Skin epidermis (tissue), 12 donors: ENCODE measurements at regions not wholly inside any gene's neighbourhood (a gene's known extent, or its start where the extent isn't known, plus 50 kb on each side); places are given as distances from the start of the nearest gene placed in this dataset.

Experiments
- H3K27ac ChIP-seq, 21 experiments: fragments of 200-600 bp; sonication (generic) in 11 of 21; one replicate each; pipeline ENCODE4 v1.5.0; 2020; ENCODE audit warnings: mild to moderate bottlenecking in 3 of 21, inconsistent platforms in 2 of 21, moderate library complexity in 2 of 21
- H3K4me3 ChIP-seq, 7 experiments: fragments of 200-600 bp; sonication (generic) in 2 of 7; one replicate each; pipeline ENCODE4 v1.5.0; 2020; ENCODE audit warnings: inconsistent platforms in 2 of 7, mild to moderate bottlenecking in 2 of 7, moderate library complexity in 1 of 7

DNA sequence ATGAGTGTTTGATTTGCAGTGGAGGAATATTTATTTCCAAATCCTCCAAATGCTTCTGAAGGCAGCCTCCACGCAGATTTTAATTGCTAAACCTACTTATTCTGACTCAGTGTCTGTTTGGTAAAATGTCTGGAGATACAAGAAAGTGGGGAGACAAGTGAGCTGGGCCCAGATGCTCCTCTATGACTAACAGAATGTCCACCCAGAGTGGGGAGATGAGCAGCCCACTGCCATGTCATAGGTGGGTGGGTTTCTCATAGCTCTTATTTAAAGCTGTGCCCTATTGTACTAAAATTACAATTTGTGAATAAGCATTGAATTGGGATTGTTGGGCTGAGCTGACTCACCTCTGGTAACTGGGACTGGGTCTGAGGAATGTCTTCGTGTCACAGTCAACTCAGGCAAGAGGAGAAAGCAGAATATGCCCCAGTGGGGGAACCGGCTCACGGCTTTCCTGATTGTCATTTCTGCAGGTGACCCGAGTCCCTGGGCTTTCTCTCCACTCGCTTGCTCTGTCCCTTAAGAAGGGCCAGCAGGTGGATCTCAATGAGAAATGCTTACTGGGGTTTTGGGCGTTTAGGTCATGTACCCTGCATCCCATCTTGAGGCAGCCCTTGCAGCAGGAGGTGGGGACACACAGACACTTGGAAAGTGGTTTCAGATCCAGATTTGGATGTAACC is 116.3 kb upstream of the SPRED2 start:
- H3K27ac ChIP-seq = no peak overlapping the region
- H3K4me3 ChIP-seq = no peak overlapping the region

- H3K4me3 ChIP-seq = no peak overlapping the region
- H3K27ac ChIP-seq = no peak overlapping the region
Measured at GRCh38 chr2:65548064-65548463, 115.7 kb upstream of the SPRED2 start.

DNA sequence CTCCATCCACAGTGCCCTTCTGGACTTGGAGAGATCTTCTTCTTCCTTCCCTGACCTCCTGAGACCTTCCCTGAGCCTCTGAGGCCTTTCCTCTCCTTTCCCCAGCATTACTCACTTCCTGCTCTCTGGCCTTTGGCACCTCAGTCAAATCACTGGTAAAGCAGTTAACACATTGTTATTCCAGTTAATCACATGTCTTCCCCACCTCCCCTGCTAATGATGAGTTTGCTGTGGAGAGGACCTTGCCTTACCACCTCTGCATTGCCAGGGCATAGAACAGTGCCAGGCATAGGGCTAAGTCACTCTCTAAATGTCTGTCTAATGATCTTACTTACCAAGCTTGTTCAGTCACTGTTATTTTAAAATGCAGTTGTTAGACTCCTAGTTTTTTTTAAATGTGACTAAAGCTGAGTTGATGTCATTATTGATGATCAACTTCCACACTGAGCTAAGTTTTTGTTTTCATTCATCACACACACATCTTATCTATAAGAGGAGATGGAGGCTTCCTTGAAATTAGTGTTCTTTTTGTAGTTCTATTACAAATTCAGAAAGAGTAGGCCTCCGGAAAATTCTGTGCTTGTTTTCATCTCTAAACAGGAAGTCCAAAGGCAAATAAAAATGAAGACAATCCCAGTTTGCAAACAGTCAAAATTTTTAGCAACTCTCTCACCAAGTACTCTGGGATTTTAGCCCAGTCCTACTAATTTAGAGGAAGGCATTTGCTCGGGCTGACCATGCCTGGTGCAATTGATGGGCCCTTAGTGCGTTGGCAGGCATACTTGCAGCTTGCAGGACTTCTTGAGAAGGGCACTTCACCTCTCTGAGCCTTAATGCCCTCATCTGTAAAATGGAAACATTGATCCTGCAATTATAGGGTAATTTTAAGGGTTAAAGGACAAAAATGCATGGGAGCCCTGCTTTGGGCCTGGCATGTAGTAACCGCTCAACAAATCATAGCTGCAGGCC is 113.7 kb upstream of the SPRED2 start:
- no peak overlapping the region for H3K4me3 ChIP-seq
- H3K27ac ChIP-seq = peak overlapping the region in 2 of 21 experiments; percentile 16 to 18

GRCh38 chr2:65541773-65542172 is 109.4 kb upstream of the SPRED2 start:
- H3K27ac ChIP-seq = no peak overlapping the region
- no peak overlapping the region for H3K4me3 ChIP-seq

DNA sequence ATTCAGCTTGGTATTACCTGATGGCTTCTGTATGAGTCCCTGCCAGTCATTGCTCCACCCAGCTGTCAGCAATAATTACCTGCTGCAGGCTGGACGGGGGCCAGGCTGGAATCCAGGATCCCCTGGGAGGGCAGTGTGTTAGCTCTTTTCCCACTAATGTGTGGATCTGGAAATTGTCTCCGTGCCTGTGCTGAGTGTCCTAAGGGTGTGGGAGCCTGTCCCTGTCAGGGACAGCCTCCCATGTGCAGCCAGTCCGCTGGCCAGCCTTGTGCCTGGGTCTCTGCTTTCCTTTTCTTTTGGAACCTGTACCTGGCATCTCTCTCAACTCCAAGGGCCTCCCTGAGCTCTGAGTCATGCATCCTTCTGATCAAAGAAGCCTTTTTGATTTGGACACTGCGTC is 107.2 kb upstream of the SPRED2 start:
- Histone ChIP-seq H3K27ac (no peak overlapping the region), H3K4me3 (no peak overlapping the region)

DNA sequence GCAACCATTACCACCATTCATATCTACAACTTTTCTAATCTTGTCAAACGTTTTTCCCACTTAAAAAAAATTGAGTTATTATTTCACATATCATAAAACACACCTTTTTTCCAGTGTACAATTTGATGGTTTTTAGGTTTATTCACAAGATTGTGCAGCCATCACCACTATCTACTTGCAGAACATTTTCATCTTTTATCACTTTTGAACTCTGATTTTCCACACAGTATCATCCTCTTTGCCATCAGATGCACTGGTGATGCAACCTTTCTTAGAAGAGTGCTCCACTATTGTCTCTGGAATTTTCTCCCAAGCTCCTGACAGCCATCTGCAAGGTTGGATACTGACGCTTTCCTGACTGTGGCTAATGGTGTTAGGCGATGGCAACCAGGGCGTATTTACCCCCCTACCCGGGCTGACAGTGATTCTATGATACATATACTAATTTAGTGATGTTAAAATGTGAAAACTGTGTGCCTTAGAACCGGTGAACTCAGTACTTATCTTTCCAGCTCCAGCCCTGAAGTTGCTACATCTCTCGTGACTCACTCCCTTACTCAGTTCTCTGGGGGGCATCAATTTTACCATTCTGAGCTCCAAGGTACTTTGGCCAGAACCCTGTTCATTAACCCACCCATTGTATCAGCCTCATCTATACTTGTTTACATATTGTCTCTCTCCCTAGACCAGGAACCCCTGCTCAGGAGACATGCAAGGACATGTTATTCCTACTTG is 105.4 kb upstream of the SPRED2 start:
- Histone ChIP-seq H3K27ac (no peak overlapping the region), H3K4me3 (no peak overlapping the region)

DNA sequence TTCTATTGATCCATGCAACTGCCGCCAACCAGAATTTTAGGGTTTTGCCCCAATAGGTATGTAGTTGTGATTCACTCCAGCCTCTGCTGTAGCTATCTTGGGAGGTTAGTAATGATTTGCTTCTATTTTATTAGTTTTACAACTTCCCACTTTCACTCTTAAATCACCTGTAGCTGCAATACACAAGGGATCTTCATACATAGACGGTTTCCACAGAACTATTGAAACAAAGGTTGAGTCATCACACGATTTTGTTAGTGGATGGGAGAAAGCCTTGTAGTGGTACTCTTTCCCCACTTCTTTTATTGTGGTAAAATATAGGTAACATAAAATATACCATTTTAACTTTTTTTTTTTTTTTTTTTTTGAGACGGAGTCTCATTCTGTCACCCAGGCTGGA is 104.2 kb upstream of the SPRED2 start:
- H3K4me3 ChIP-seq = no peak overlapping the region

GRCh38 chr2:65532937-65533336 is 100.5 kb upstream of the SPRED2 start:
- Histone ChIP-seq H3K4me3 (no peak overlapping the region), H3K27ac (no peak overlapping the region)

More for the DNA sequence above, 104.2 kb upstream of the SPRED2 start:
- no peak overlapping the region for H3K27ac ChIP-seq

GRCh38 chr2:65532326-65532725 is 99.9 kb upstream of the SPRED2 start:
- Histone ChIP-seq H3K4me3 (no peak overlapping the region), H3K27ac (no peak overlapping the region)

GRCh38 chr2:65530547-65531320 is 98.3 kb upstream of the SPRED2 start:
- Histone ChIP-seq H3K4me3 (no peak overlapping the region), H3K27ac (no peak overlapping the region)

DNA sequence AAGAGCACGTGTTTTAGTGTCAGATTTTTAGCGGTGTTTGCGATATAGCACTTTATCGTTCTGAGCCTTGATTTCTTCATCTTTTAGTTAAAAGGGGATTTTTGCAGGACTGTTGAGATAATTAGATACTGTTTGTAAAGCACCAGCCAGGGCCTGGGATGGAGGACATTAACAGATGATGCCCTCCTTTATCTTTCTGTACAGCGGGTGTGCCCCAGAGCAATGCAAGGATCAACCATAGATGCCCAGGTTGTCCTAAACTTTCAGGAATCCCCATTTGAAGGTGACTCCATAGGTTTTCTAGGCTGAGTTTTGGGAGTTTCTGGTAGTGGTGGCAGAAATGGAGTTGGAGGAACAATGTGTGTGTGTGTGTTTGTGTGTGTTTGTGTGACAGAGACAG is 97.0 kb upstream of the SPRED2 start:
- no peak overlapping the region for H3K4me3 ChIP-seq

DNA sequence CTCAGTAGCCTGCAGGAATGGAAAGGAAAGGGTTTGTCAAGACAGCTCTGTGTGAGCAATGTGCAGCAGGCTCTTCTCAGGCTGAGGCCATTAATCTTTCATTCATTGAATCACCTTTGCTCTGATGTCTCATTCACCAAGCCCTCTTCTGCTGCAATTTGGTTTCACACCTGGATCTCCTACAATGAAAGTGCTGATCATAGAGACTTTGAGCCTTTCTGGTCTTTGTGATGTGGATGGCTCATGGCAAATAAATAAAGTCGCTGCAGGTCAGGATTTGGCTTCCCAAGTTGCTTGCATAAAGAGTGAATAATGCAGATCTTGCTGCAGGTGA is 95.8 kb upstream of the SPRED2 start:
- H3K4me3 ChIP-seq = no peak overlapping the region

More for the DNA sequence above, 97.0 kb upstream of the SPRED2 start:
- no peak overlapping the region for H3K27ac ChIP-seq

GRCh38 chr2:65527451-65528240 is 95.2 kb upstream of the SPRED2 start:
- Histone ChIP-seq H3K27ac (no peak overlapping the region), H3K4me3 (no peak overlapping the region)

More for the DNA sequence above, 95.8 kb upstream of the SPRED2 start:
- H3K27ac ChIP-seq = no peak overlapping the region

DNA sequence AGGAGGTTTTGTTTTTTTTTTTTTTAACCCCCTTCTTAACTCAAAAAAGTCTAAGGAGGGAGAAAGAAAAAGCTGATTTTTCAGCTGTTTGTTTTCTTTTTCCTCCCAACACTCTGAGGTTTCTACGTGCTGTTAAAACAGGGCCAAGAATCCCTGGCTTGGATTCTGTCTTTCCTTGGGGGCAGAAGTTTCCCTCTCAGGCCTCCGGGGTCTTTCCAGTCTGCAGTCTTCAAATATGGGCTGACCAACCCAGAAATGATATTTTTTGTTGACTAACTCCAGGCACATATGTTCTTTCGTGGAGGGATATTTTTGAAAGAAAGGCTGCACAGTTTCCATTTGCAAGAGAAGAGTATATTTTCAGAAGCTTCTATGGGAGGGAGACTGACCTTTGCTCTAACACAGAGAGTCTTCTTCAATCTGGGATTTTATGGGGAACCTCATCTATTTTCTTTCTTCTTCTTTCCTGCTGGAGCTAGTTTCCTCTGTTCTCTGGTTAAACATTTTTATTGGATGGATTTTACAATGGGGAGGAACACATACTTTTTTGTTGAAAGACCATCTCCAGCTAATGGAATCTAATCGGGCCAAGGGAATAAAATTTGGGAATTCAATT is 93.3 kb upstream of the SPRED2 start:
- Histone ChIP-seq H3K4me3 (no peak overlapping the region), H3K27ac (no peak overlapping the region)

GRCh38 chr2:65522922-65523321 is 90.5 kb upstream of the SPRED2 start:
- H3K4me3 ChIP-seq = no peak overlapping the region

GRCh38 chr2:65518751-65519150 is 86.4 kb upstream of the SPRED2 start:
- Histone ChIP-seq H3K4me3 (no peak overlapping the region), H3K27ac (no peak overlapping the region)

More at GRCh38 chr2:65522922-65523321, 90.5 kb upstream of the SPRED2 start:
- no peak overlapping the region for H3K27ac ChIP-seq

DNA sequence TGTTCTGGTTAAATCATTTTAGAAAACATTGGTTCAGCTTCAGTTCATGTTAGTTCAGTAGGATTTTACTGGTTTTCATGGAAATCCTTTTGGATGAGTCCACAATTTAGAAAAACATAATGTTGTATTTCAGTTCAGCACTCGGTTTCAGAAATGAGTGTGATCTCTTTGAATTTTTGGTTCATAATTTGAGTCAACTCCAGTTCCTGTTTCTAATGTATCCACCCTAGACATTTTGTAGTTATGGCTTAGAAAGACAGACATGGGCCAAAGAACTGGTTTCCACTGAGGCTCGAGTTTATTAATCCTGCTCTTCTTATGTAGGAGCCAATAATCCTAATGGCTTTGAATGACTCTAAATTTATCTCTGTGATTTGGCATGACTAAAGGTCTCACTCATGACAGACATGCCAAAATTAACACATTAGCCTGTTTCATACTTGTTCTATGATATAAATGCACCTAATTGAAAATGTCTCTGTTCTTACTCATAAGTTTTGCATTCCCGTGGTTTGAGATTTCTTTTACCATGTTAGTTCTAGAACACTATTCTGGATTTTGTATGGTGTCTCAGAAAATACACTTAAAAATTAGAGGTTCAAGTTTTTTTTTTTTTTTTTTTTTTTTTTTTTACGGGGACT is 82.3 kb upstream of the SPRED2 start:
- H3K27ac ChIP-seq = no peak overlapping the region
- H3K4me3 ChIP-seq = no peak overlapping the region

DNA sequence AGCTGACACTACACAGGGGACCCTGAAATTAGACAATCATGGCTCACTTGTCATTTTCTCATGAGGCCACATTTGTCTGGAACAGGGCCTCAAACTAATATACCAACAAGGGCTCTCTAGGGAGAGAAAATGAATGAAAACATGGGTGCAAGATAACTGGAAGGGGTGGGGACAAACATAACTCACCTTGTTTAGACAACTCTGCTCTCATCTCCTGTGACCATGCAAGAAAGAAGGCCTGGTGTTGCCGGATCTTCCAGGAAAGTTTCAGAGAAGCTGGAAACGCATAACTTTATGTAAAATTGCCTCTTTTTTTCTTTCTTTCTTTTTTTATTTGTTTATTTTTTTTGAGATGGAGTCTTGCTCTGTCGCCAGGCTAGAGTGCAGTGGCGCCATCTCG is 80.4 kb upstream of the SPRED2 start:
- Histone ChIP-seq H3K27ac (no peak overlapping the region), H3K4me3 (no peak overlapping the region)
